ENCODE measurements at regions not wholly inside any gene's neighbourhood (a gene's known extent, or its start where the extent isn't known, plus 50 kb on each side); places are given as distances from the start of the nearest gene placed in this dataset.

DNA sequence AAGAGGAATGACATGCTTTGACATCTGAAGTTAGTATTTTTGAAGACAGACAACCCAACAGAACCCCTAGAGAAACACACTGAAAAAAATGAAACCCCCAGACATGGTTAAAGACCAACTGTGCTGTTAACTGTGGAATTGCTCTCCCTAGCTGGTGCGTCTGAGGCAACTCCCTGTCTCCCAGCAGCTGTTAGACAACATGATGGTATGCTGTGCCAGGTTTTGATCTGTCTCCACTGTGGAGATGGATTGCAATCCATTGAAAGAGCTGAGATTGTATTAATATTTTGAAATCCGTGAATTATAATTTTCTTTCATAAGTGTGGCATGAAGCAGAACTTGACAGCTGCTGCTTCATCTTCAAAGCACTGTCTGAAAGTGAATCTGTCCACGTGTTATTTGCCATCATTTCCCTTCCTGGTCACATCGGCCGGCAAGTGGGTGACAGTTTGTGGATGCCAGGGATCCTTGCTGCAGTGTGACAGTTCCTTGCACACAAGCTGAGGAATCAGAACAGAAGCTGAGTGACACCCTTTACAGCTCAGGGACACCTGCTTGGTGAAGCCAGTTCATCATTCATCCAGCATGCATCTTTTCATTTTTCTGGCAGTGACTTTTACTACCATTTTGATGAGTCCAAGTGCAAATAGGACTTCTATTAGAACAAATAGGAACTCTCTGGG lies 58.2 kb upstream of the ACSL3 start:
- TF ChIP-seq, protein P1, sequence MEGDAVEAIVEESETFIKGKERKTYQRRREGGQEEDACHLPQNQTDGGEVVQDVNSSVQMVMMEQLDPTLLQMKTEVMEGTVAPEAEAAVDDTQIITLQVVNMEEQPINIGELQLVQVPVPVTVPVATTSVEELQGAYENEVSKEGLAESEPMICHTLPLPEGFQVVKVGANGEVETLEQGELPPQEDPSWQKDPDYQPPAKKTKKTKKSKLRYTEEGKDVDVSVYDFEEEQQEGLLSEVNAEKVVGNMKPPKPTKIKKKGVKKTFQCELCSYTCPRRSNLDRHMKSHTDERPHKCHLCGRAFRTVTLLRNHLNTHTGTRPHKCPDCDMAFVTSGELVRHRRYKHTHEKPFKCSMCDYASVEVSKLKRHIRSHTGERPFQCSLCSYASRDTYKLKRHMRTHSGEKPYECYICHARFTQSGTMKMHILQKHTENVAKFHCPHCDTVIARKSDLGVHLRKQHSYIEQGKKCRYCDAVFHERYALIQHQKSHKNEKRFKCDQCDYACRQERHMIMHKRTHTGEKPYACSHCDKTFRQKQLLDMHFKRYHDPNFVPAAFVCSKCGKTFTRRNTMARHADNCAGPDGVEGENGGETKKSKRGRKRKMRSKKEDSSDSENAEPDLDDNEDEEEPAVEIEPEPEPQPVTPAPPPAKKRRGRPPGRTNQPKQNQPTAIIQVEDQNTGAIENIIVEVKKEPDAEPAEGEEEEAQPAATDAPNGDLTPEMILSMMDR (IDR thresholded peaks at IDR 0.05): no peak
- no peak for TF ChIP-seq EP300 (IDR thresholded peaks at IDR 0.05)
- no peak for TF ChIP-seq POLR2AphosphoS5 (IDR thresholded peaks at IDR 0.05)
